Endothelial cell of umbilical vein (primary cell): ENCODE measurements at regions not wholly inside any gene's neighbourhood (a gene's known extent, or its start where the extent isn't known, plus 50 kb on each side); places are given as distances from the start of the nearest gene placed in this dataset.

Experiments used
- BruUV-seq: library from RNA; stranded (reverse); fragments of 400-500 nt; replicated peaks from 2 replicates; lab custom pipeline; 2021; lab: Mats Ljungman, UMichigan
- CTCF ChIA-PET: fragments of 300-600, 350-600 bp; sonication (Branson Sonifier 250); formaldehyde crosslinking; loops from one replicate; lab custom pipeline; 2021; ENCODE audit warnings: antibody characterized with exemption, inconsistent platforms; lab: Charles Lee
- POLR2A ChIA-PET: fragments of 300-600, 350-600 bp; sonication (Branson Sonifier 250); formaldehyde crosslinking; loops from one replicate; lab custom pipeline; 2021; ENCODE audit warnings: antibody characterized with exemption, inconsistent platforms; lab: Charles Lee
- DNase-seq: peaks from one replicate; pipeline ENCODE4 v3.0.0-alpha.2; 2011; ENCODE audit warnings: low read depth, low spot score
- FAIRE-seq: peaks from 2 replicates; lab custom pipeline; 2011; peaks lifted over from hg19 to GRCh38; lab: Jason Lieb, UNC
- H2AFZ ChIP-seq: 2 replicates; pipeline ENCODE4 v1.6.0; 2012; ENCODE audit warnings: low read depth, low read length, control low read depth, inconsistent platforms
- H3K27ac ChIP-seq: 2 replicates; pipeline ENCODE4 v1.5.1; 2011; ENCODE audit warnings: low read depth, mild to moderate bottlenecking, control low read depth, low read length, moderate library complexity; ENCODE audit not compliant: insufficient read depth
- H3K27me3 ChIP-seq, 2 experiments: 2 replicates each; pipeline versions ENCODE4 v1.6.0 to v1.6.1; 2011; ENCODE audit warnings: low read length in 2 of 2, mixed read lengths in 1 of 2; ENCODE audit not compliant: control insufficient read depth in 2 of 2, insufficient read depth in 2 of 2
- H3K36me3 ChIP-seq, 2 experiments: 2 replicates in 1 of 2; 3 replicates in 1 of 2; pipeline ENCODE4 v1.5.1; 2011; ENCODE audit warnings: low read length in 2 of 2, mild to moderate bottlenecking in 1 of 2, moderate library complexity in 1 of 2; ENCODE audit not compliant: control insufficient read depth in 2 of 2, insufficient read depth in 2 of 2; ENCODE audit errors: extremely low read depth in 1 of 2
- H3K4me1 ChIP-seq: 3 replicates; pipeline ENCODE4 v1.5.1; 2011; ENCODE audit warnings: mild to moderate bottlenecking, low read length; ENCODE audit not compliant: control insufficient read depth, insufficient read depth; ENCODE audit errors: extremely low read depth
- H3K4me2 ChIP-seq: 2 replicates; pipeline ENCODE4 v1.6.1; 2011; ENCODE audit warnings: low read length, control low read depth, mixed read lengths; ENCODE audit not compliant: insufficient read depth
- H3K4me3 ChIP-seq, 3 experiments: fragments of 200-600 bp in 1 of 3; sonication (generic), shearing (Covaris generic) in 1 of 3; replicated peaks in 1 of 3; 2 replicates each; pipeline ENCODE4 v1.5.1; 2011 to 2016; ENCODE audit warnings: control low read depth in 3 of 3, low read length in 3 of 3, mild to moderate bottlenecking in 2 of 3, inconsistent platforms in 1 of 3, low read depth in 1 of 3, moderate library complexity in 1 of 3; ENCODE audit not compliant: insufficient read depth in 1 of 3
- H3K79me2 ChIP-seq: 2 replicates; pipeline ENCODE4 v1.6.0; 2012; ENCODE audit warnings: low read length, inconsistent platforms; ENCODE audit not compliant: control insufficient read depth, insufficient read depth
- H3K9ac ChIP-seq: replicated peaks from 2 replicates; pipeline ENCODE3; 2011; ENCODE audit warnings: low read length, control low read depth; ENCODE audit not compliant: insufficient read depth; ENCODE audit errors: extremely low read depth
- H3K9me1 ChIP-seq: replicated peaks from 3 replicates; pipeline ENCODE4 v1.6.0; 2011; ENCODE audit warnings: mild to moderate bottlenecking, low read length; ENCODE audit not compliant: control insufficient read depth, insufficient read depth; ENCODE audit errors: extremely low read depth
- H3K9me3 ChIP-seq: replicated peaks from 2 replicates; pipeline ENCODE4 v1.5.1; 2012; ENCODE audit warnings: low read length, inconsistent platforms; ENCODE audit not compliant: control insufficient read depth, insufficient read depth
- H4K20me1 ChIP-seq: replicated peaks from 2 replicates; pipeline ENCODE3; 2011; ENCODE audit warnings: mild to moderate bottlenecking, low read length; ENCODE audit not compliant: control insufficient read depth, insufficient read depth; ENCODE audit errors: extremely low read depth
- CTCF ChIP-seq, 2 donors: IDR thresholded peaks; 1 replicate in 1 of 2; 2 replicates in 1 of 2; pipeline ENCODE4 v1.5.1; 2011; ENCODE audit warnings: low read length in 2 of 2, mild to moderate bottlenecking in 2 of 2, moderate library complexity in 2 of 2, control low read depth in 1 of 2, inconsistent platforms in 1 of 2, low read depth in 1 of 2; ENCODE audit not compliant: insufficient read depth in 1 of 2; ENCODE audit errors: extremely low read depth in 1 of 2
- EZH2 ChIP-seq: IDR thresholded peaks from 2 replicates; pipeline ENCODE4 v1.6.1; 2012; ENCODE audit warnings: borderline replicate concordance, low read depth, mild to moderate bottlenecking, moderate library complexity, low read length, inconsistent platforms; ENCODE audit not compliant: severe bottlenecking
- FOS ChIP-seq: IDR thresholded peaks from 2 replicates; pipeline ENCODE4 v1.6.1; 2011; ENCODE audit warnings: mild to moderate bottlenecking, low read length, moderate library complexity, borderline replicate concordance; ENCODE audit not compliant: insufficient read depth
- GATA2 ChIP-seq: IDR thresholded peaks from 2 replicates; pipeline ENCODE4 v1.7.0; 2011; ENCODE audit warnings: low read depth, mild to moderate bottlenecking, moderate library complexity, mixed read lengths, low read length; ENCODE audit not compliant: insufficient read length, insufficient read depth
- JUN ChIP-seq: IDR thresholded peaks from 2 replicates; pipeline ENCODE4 v1.6.1; 2011; ENCODE audit warnings: borderline replicate concordance, low read depth; ENCODE audit not compliant: insufficient read length, insufficient read depth
- MAX ChIP-seq: IDR thresholded peaks from 2 replicates; pipeline ENCODE4 v1.6.1; 2011; ENCODE audit not compliant: insufficient read depth, insufficient read length
- MYC ChIP-seq: IDR thresholded peaks from one replicate; pipeline ENCODE4 v1.6.1; 2011; ENCODE audit warnings: mild to moderate bottlenecking, low read depth, low read length
- POLR2A ChIP-seq: IDR thresholded peaks from 2 replicates; pipeline ENCODE4 v1.6.1; 2012; ENCODE audit warnings: low read depth, mild to moderate bottlenecking, control low read depth, low read length
- POLR2AphosphoS5 ChIP-seq: IDR thresholded peaks from 2 replicates; pipeline ENCODE4 v1.6.1; 2012; ENCODE audit warnings: low read depth, mild to moderate bottlenecking, control low read depth, low read length, moderate library complexity; ENCODE audit not compliant: insufficient read depth
- dilution Hi-C: fragments of 300-500 bp; cut with MboI; formaldehyde crosslinking; loops from one replicate; pipeline ENCODE4 v1.15.0; 2019; ENCODE audit warnings: low sequenced_read_pairs; ENCODE audit not compliant: extremely low pct_ligation_motif_present
- intact Hi-C: fragments of 100-400 bp; cut with micrococcal nuclease; formaldehyde crosslinking; loops from one replicate; pipeline ENCODE4 v1.10.0; 2022

- Histone ChIP-seq H3K9ac (no peak overlapping the region), H2AFZ (no peak overlapping the region), H3K27me3 (no peaks in the 10 kb centered on the region), H3K79me2 (no peaks in the 10 kb centered on the region), H3K9me1 (no peaks in the 10 kb centered on the region), H3K4me2 (no peak overlapping the region), H3K9me3 (no peaks in the 10 kb centered on the region), H3K4me1 (no peaks in the 10 kb centered on the region), H3K27ac (no peak overlapping the region), H3K4me3 (no peak overlapping the region), H3K36me3 (no peaks in the 10 kb centered on the region), H4K20me1 (no peaks in the 10 kb centered on the region)
- intact Hi-C loops (no loop called here), dilution Hi-C loops (no loop called here)
- POLR2A ChIA-PET: no interaction called here
- FAIRE-seq: no peak
- no peak for TF ChIP-seq MYC
- TF ChIP-seq CTCF (IDR thresholded peaks at IDR 0.05; ENCODE audit: extremely low read depth in 1 of 2, insufficient read depth in 1 of 2, low read depth in 1 of 2, low read length in 2 of 2): no peak
- TF ChIP-seq EZH2: no peak
- no peak for TF ChIP-seq JUN
- TF ChIP-seq POLR2AphosphoS5: no peak
- TF ChIP-seq MAX: no peak
- no peak for TF ChIP-seq POLR2A
- TF ChIP-seq FOS: no peak
- no peak for TF ChIP-seq GATA2
- CTCF ChIA-PET: interaction anchor here (1.0 kb wide), 1 partner anchor 40 kb away, joined by 3 read pairs; no protein-coding TSS in a partner anchor
- no peak for DNase-seq
- BruUV-seq: no TSS peak
Measured at GRCh38 chr7:26919906-26920493, 55.6 kb upstream of the SKAP2 start.
